Breast epithelium (tissue), 4 donors: ENCODE measurements at regions not wholly inside any gene's neighbourhood (a gene's known extent, or its start where the extent isn't known, plus 50 kb on each side); places are given as distances from the start of the nearest gene placed in this dataset.

Source experiments
- DNase-seq, 2 donors: peaks; one replicate each; pipeline ENCODE4 v3.0.0-alpha.2; 2019; ENCODE audit warnings: low spot score in 2 of 2
- H3K27ac ChIP-seq, 2 donors: fragments of 200-600 bp; sonication (generic) in 1 of 2; one replicate each; pipeline ENCODE4 v1.5.1; 2016 to 2019; ENCODE audit warnings: mild to moderate bottlenecking in 1 of 2
- H3K27me3 ChIP-seq, 2 donors: fragments of 200-600 bp; sonication (generic) in 1 of 2; one replicate each; pipeline versions ENCODE4 v1.5.1 to v1.6.0; 2017 to 2019; ENCODE audit warnings: control low read depth in 1 of 2, mild to moderate bottlenecking in 1 of 2
- H3K36me3 ChIP-seq: fragments of 200-600 bp; one replicate; pipeline ENCODE4 v1.5.1; 2019
- H3K4me1 ChIP-seq, 2 donors: fragments of 200-600 bp; sonication (generic); one replicate each; pipeline ENCODE4 v1.5.1; 2016 to 2019; ENCODE audit warnings: control low read depth in 1 of 2
- H3K4me3 ChIP-seq, 3 donors: fragments of 200-600 bp; sonication (generic); 1 replicate in 2 of 3; 2 replicates in 1 of 3; pipeline ENCODE4 v1.5.1; 2016 to 2019; ENCODE audit warnings: mild to moderate bottlenecking in 3 of 3, moderate library complexity in 2 of 3
- H3K9me3 ChIP-seq, 2 donors: fragments of 200-600 bp; sonication (generic) in 1 of 2; one replicate each; pipeline ENCODE4 v1.5.1; 2016 to 2019; ENCODE audit warnings: control low read depth in 1 of 2
- CTCF ChIP-seq, 3 donors: fragments of 450-650 bp; IDR thresholded peaks; one replicate each; pipeline ENCODE4 v1.5.1; 2016 to 2017; ENCODE audit warnings: antibody characterized with exemption in 3 of 3, mild to moderate bottlenecking in 3 of 3, moderate library complexity in 3 of 3
- POLR2A ChIP-seq: fragments of 450-650 bp; IDR thresholded peaks from one replicate; pipeline ENCODE4 v1.6.1; 2016; ENCODE audit warnings: antibody characterized with exemption, mild to moderate bottlenecking, moderate library complexity
- POLR2AphosphoS5 ChIP-seq, 3 donors: sonication (generic); formaldehyde crosslinking; IDR thresholded peaks; one replicate each; pipeline ENCODE4 v1.6.1; 2017; ENCODE audit warnings: antibody characterized with exemption in 3 of 3
- intact Hi-C: fragments of 100-400 bp; cut with DNase I; formaldehyde crosslinking; loops from one replicate; pipeline ENCODE4 v1.15.1; 2023; ENCODE audit warnings: low total_unique reads

- no peak overlapping the region for H3K27ac ChIP-seq
- H3K9me3 ChIP-seq, result no peaks in the 10 kb centered on the region
- no peak for TF ChIP-seq POLR2AphosphoS5 (IDR thresholded peaks at IDR 0.05)
- no peak for TF ChIP-seq POLR2A
- TF ChIP-seq CTCF (IDR thresholded peaks at IDR 0.05), result no peak
- DNase-seq, result no peak
- intact Hi-C loops, result no loop called here
- no peaks in the 10 kb centered on the region for H3K4me1 ChIP-seq
- H3K4me3 ChIP-seq, result no peak overlapping the region
- no peaks in the 10 kb centered on the region for H3K36me3 ChIP-seq
- H3K27me3 ChIP-seq, result no peaks in the 10 kb centered on the region
Observed at GRCh38 chr18:75677696-75678455, 250.4 kb upstream of the SMIM21 start.

- Histone ChIP-seq H3K9me3 (peaks cover 0 to 10% of the 10 kb centered on the region in 2 donors), H3K27ac (no peak overlapping the region), H3K4me3 (no peak overlapping the region), H3K36me3 (no peaks in the 10 kb centered on the region), H3K4me1 (no peaks in the 10 kb centered on the region), H3K27me3 (no peaks in the 10 kb centered on the region)
- TF ChIP-seq POLR2A (no peak), CTCF (IDR thresholded peaks at IDR 0.05) (no peak), POLR2AphosphoS5 (IDR thresholded peaks at IDR 0.05) (no peak)
- DNase-seq, result no peak
- intact Hi-C loops, result no loop called here
Observed at GRCh38 chr18:75660932-75661331, 233.4 kb upstream of the SMIM21 start.

GRCh38 chr18:75659535-75660023, 232.1 kb upstream of the SMIM21 start:
- peaks cover 0 to 10% of the 10 kb centered on the region in 2 donors for H3K9me3 ChIP-seq
- DNase-seq, result no peak
- H3K36me3 ChIP-seq, result no peaks in the 10 kb centered on the region
- H3K4me3 ChIP-seq, result no peak overlapping the region
- no peaks in the 10 kb centered on the region for H3K27me3 ChIP-seq
- no peaks in the 10 kb centered on the region for H3K4me1 ChIP-seq
- TF ChIP-seq POLR2AphosphoS5 (IDR thresholded peaks at IDR 0.05) (no peak), POLR2A (no peak), CTCF (IDR thresholded peaks at IDR 0.05) (no peak)
- H3K27ac ChIP-seq, result no peak overlapping the region
- intact Hi-C loops, result no loop called here

GRCh38 chr18:75658330-75658729, 230.8 kb upstream of the SMIM21 start:
- intact Hi-C loops, result no loop called here
- no peak for DNase-seq

More at GRCh38 chr18:75658330-75658729, 230.8 kb upstream of the SMIM21 start:
- no peak overlapping the region for H3K27ac ChIP-seq
- H3K9me3 ChIP-seq, result peaks cover 0 to 10% of the 10 kb centered on the region in 2 donors
- H3K36me3 ChIP-seq, result no peaks in the 10 kb centered on the region
- TF ChIP-seq CTCF (IDR thresholded peaks at IDR 0.05), result no peak
- TF ChIP-seq POLR2A, result no peak
- TF ChIP-seq POLR2AphosphoS5 (IDR thresholded peaks at IDR 0.05), result no peak
- peaks cover 0 to 5% of the 10 kb centered on the region in 2 donors for H3K4me1 ChIP-seq
- no peaks in the 10 kb centered on the region for H3K27me3 ChIP-seq
- no peak overlapping the region for H3K4me3 ChIP-seq
